ENCODE measurements at regions not wholly inside any gene's neighbourhood (a gene's known extent, or its start where the extent isn't known, plus 50 kb on each side); places are given as distances from the start of the nearest gene placed in this dataset.
"Not testable (repeated sequence)": the region's sequence is repeated elsewhere in the genome, so short reads cannot be mapped to it uniquely, and the experiment has no call there.

- DNase-seq (no peak), ATAC-seq (no peak)
- intact Hi-C loops (cut with DNase I), result no loop called here
- Histone ChIP-seq H3K9me3 (peaks cover 0 to 6% (median 0%) of the 10 kb centered on the region in 4 donors), H3K27ac (no peak overlapping the region), H3K4me3 (no peak overlapping the region), H3K36me3 (no peaks in the 10 kb centered on the region), H3K4me1 (no peaks in the 10 kb centered on the region), H3K27me3 (no peaks in the 10 kb centered on the region)
- TF ChIP-seq POLR2A (IDR thresholded peaks at IDR 0.05), result no peak
Measured at GRCh38 chr17:54368906-54369305, 531.7 kb upstream of the TOM1L1 start.

GRCh38 chr17:54372069-54372749, 528.4 kb upstream of the TOM1L1 start:
- TF ChIP-seq POLR2A (IDR thresholded peaks at IDR 0.05), result no peak
- TF ChIP-seq CTCF (IDR thresholded peaks at IDR 0.05), result no peak
- no peaks in the 10 kb centered on the region for H3K27me3 ChIP-seq
- no peaks in the 10 kb centered on the region for H3K9me3 ChIP-seq
- no peaks in the 10 kb centered on the region for H3K4me1 ChIP-seq
- ATAC-seq (no peak), DNase-seq (no peak)
- intact Hi-C loops (cut with DNase I), result no loop called here
- no peaks in the 10 kb centered on the region for H3K36me3 ChIP-seq
- 18% methylated on average over 2 of the region's 2 CpGs for WGBS (ENCODE audit: insufficient coverage, low coverage, low lambda C conversion rate, missing lambda C conversion rate)
- no peak overlapping the region for H3K27ac ChIP-seq
- H3K4me3 ChIP-seq, result no peak overlapping the region

GRCh38 chr17:54373970-54374369, 526.7 kb upstream of the TOM1L1 start:
- DNase-seq (no peak), ATAC-seq (no peak)
- TF ChIP-seq POLR2A (IDR thresholded peaks at IDR 0.05), result no peak
- no peak for TF ChIP-seq CTCF (IDR thresholded peaks at IDR 0.05)
- no peaks in the 10 kb centered on the region for H3K36me3 ChIP-seq
- 16% methylated on average over 1 of the region's 1 CpG for WGBS (ENCODE audit: insufficient coverage, low coverage, low lambda C conversion rate, missing lambda C conversion rate)
- H3K27me3 ChIP-seq, result no peaks in the 10 kb centered on the region
- H3K4me1 ChIP-seq, result no peaks in the 10 kb centered on the region
- no peaks in the 10 kb centered on the region for H3K9me3 ChIP-seq
- H3K27ac ChIP-seq, result no peak overlapping the region
- intact Hi-C loops (cut with DNase I), result no loop called here
- no peak overlapping the region for H3K4me3 ChIP-seq

- H3K9me3 ChIP-seq; H3K27ac ChIP-seq; H3K4me1 ChIP-seq; H3K27me3 ChIP-seq; H3K4me3 ChIP-seq; H3K36me3 ChIP-seq; ATAC-seq; DNase-seq; intact Hi-C loops (cut with DNase I): not testable (repeated sequence)
- WGBS (ENCODE audit: insufficient coverage, low coverage, low lambda C conversion rate, missing lambda C conversion rate), result 92% methylated on average over 4 of the region's 6 CpGs
Measured at GRCh38 chr17:54376409-54376808, 524.2 kb upstream of the TOM1L1 start.

- H3K4me3 ChIP-seq, result no peak overlapping the region
- no peak overlapping the region for H3K27ac ChIP-seq
- intact Hi-C loops (cut with DNase I), result no loop called here
- no peak for ATAC-seq
- TF ChIP-seq CTCF (IDR thresholded peaks at IDR 0.05), result no peak
- H3K27me3 ChIP-seq, result peaks cover 0 to 3% of the 10 kb centered on the region in 2 donors
- H3K36me3 ChIP-seq, result no peaks in the 10 kb centered on the region
- WGBS (ENCODE audit: insufficient coverage, low coverage, low lambda C conversion rate, missing lambda C conversion rate), result 86% methylated on average over 3 of the region's 3 CpGs
- no peaks in the 10 kb centered on the region for H3K9me3 ChIP-seq
- DNase-seq, result no peak
- H3K4me1 ChIP-seq, result no peaks in the 10 kb centered on the region
Measured at GRCh38 chr17:54381482-54381881, 519.2 kb upstream of the TOM1L1 start.

GRCh38 chr17:54404259-54404658, 496.4 kb upstream of the TOM1L1 start:
- DNase-seq (no peak), ATAC-seq (no peak)
- Histone ChIP-seq H3K36me3 (no peaks in the 10 kb centered on the region), H3K27ac (no peak overlapping the region), H3K4me1 (no peaks in the 10 kb centered on the region), H3K4me3 (no peak overlapping the region), H3K27me3 (no peaks in the 10 kb centered on the region), H3K9me3 (no peaks in the 10 kb centered on the region)
- intact Hi-C loops (cut with DNase I), result no loop called here
- 29% methylated on average over 1 of the region's 1 CpG for WGBS (ENCODE audit: insufficient coverage, low coverage, low lambda C conversion rate, missing lambda C conversion rate)
- TF ChIP-seq POLR2A (IDR thresholded peaks at IDR 0.05) (no peak), CTCF (IDR thresholded peaks at IDR 0.05) (no peak)

Data from right lobe of liver (tissue), 6 donors.